ENCODE measurements at regions not wholly inside any gene's neighbourhood (a gene's known extent, or its start where the extent isn't known, plus 50 kb on each side); places are given as distances from the start of the nearest gene placed in this dataset.

DNA sequence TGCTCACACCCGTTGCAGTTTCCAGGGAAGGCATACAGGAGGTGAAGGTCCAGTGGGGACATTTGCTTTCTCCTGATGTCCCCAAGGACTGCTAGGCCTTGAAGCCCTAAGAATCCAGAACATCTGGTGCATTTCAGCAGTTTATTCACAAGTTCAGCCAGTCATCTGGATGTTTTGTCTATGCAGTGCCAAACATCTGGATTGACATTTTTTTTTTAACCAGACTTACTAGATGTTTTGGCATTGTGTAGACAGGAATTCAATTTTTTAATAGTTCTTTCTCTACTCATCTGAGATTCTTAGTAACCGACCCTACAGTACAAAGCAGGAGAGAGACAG lies 256.2 kb downstream of the CLIC5 start:
- WGBS, 2 donors: 64 to 73% methylated on average over 2 of the region's 2 CpGs
- Histone ChIP-seq H3K4me3 (no peak overlapping the region), H3K4me1 (peaks cover 0 to 7% (median 0%) of the 10 kb centered on the region in 4 donors), H3K27ac (no peak overlapping the region), H3K9me3 (no peaks in the 10 kb centered on the region), H3K36me3 (no peaks in the 10 kb centered on the region), H3K27me3 (no peaks in the 10 kb centered on the region)
- TF ChIP-seq, protein P1, sequence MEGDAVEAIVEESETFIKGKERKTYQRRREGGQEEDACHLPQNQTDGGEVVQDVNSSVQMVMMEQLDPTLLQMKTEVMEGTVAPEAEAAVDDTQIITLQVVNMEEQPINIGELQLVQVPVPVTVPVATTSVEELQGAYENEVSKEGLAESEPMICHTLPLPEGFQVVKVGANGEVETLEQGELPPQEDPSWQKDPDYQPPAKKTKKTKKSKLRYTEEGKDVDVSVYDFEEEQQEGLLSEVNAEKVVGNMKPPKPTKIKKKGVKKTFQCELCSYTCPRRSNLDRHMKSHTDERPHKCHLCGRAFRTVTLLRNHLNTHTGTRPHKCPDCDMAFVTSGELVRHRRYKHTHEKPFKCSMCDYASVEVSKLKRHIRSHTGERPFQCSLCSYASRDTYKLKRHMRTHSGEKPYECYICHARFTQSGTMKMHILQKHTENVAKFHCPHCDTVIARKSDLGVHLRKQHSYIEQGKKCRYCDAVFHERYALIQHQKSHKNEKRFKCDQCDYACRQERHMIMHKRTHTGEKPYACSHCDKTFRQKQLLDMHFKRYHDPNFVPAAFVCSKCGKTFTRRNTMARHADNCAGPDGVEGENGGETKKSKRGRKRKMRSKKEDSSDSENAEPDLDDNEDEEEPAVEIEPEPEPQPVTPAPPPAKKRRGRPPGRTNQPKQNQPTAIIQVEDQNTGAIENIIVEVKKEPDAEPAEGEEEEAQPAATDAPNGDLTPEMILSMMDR (IDR thresholded peaks at IDR 0.05): no peak
- TF ChIP-seq POLR2A (IDR thresholded peaks at IDR 0.05) (no peak), POLR2AphosphoS5 (IDR thresholded peaks at IDR 0.05) (no peak), EP300 (IDR thresholded peaks at IDR 0.05) (no peak)
- DNase-seq: no peak
- intact Hi-C loops (cut with DNase I): no loop called here

DNA sequence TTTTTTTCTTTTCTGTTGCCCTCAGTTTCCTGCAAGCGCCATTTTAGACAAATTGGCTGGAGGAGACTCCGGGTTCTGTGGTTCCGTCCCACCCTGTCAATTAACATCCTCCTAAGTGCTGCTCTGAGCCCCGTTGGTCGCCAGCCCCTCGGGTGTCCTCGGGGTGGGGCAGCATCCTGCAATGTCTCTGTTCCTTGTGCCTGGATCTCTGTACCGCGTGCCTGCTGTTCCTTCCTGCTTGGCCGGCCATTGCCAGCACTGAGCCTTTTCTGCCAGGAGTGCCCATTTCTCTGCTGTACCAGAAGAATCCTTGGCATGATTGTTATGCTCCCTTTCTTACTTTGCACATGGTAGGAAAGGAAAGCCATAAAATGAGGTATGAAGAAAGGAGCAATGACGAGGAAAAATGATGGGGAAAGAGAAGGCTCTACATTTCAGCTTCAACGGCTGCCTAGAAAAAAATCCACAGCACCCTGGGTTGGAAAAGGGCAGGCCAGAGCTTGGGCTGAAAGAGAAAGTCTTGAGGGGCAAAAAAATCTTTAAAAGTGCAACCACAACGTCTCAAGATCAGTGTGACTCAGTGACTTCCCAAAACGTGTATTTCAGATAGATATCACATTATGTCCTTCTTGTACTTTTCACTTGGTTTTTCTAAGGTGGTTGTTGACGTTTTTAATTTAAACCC lies 256.7 kb downstream of the CLIC5 start:
- intact Hi-C loops (cut with DNase I): no loop called here
- H3K27me3 ChIP-seq: no peaks in the 10 kb centered on the region
- H3K4me1 ChIP-seq: peaks cover 0 to 7% (median 0%) of the 10 kb centered on the region in 4 donors
- TF ChIP-seq POLR2A (IDR thresholded peaks at IDR 0.05) (no peak), EP300 (IDR thresholded peaks at IDR 0.05) (no peak), POLR2AphosphoS5 (IDR thresholded peaks at IDR 0.05) (no peak)
- TF ChIP-seq, protein P1 (IDR thresholded peaks at IDR 0.05): no peak
- H3K4me3 ChIP-seq: no peak overlapping the region
- 79 to 80% methylated on average over 15 of the region's 15 CpGs for WGBS, 2 donors
- no peaks in the 10 kb centered on the region for H3K9me3 ChIP-seq
- no peak overlapping the region for H3K27ac ChIP-seq
- DNase-seq: no peak
- H3K36me3 ChIP-seq: no peaks in the 10 kb centered on the region

DNA sequence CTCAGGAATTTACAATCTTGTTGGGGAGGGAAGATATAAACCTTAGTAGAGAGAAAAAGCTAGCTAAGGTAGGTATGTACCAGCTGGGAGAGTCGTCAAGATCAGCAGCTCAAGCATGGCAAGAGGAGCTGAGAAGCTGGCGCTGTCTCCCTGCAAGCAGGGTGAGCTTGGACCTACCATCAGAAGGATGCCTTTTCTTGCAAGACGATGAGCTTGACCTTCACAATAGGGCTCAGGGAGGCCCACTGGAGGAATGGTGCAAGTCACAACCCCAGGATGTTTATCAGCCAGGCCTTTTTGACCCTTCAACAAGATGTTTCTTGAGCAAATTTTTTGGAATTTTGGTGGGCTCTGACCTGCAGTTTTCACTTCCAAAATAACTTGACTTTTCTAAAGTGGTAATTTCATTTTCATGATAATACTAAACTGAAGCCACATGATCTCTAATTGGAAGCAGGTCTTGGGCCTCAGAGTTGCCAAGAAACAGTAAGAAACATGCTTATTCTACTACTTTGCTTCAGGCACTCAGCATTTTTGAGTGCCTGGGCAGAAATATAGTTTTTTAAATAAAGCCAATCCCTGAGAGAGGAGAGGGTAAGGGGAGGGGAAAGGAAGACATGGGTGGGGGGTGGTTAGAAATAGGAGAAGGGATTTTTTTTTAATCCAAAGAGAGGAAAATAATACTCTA lies 258.1 kb downstream of the CLIC5 start:
- Histone ChIP-seq H3K4me1 (peaks cover 0 to 7% (median 0%) of the 10 kb centered on the region in 4 donors), H3K9me3 (no peaks in the 10 kb centered on the region), H3K36me3 (no peaks in the 10 kb centered on the region), H3K27ac (no peak overlapping the region), H3K4me3 (no peak overlapping the region), H3K27me3 (no peaks in the 10 kb centered on the region)
- 89 to 91% methylated on average over 3 of the region's 3 CpGs for WGBS, 2 donors
- intact Hi-C loops (cut with DNase I): no loop called here
- DNase-seq: no peak
- no peak for TF ChIP-seq POLR2AphosphoS5 (IDR thresholded peaks at IDR 0.05)
- TF ChIP-seq, protein P1 (IDR thresholded peaks at IDR 0.05): no peak
- no peak for TF ChIP-seq POLR2A (IDR thresholded peaks at IDR 0.05)
- no peak for TF ChIP-seq EP300 (IDR thresholded peaks at IDR 0.05)

DNA sequence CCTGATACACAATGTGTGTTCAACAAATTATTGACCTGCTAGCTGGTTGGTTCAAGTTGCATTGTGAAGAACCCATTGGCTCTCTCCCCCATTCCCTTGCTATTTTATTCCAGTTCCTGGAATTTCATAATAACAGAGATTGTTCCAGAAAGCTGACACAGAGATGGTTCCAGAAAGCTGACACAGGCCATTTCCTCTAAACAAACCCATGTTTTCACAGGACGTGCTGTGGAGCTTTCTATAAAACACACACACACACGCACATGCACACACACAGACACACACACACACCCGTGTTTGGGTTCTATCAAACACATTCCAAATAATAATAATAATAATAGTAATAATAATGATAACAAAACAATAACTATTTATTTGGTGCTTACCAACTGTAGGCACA lies 259.1 kb downstream of the CLIC5 start:
- DNase-seq: no peak
- no peaks in the 10 kb centered on the region for H3K9me3 ChIP-seq
- H3K4me1 ChIP-seq: peaks cover 0 to 7% (median 0%) of the 10 kb centered on the region in 4 donors
- no peak overlapping the region for H3K27ac ChIP-seq
- intact Hi-C loops (cut with DNase I): no loop called here
- WGBS, 2 donors: 72 to 87% methylated on average over 3 of the region's 3 CpGs
- H3K36me3 ChIP-seq: no peaks in the 10 kb centered on the region
- TF ChIP-seq, protein P1 (IDR thresholded peaks at IDR 0.05): no peak
- TF ChIP-seq POLR2A (IDR thresholded peaks at IDR 0.05) (no peak), POLR2AphosphoS5 (IDR thresholded peaks at IDR 0.05) (no peak), EP300 (IDR thresholded peaks at IDR 0.05) (no peak)
- no peaks in the 10 kb centered on the region for H3K27me3 ChIP-seq
- H3K4me3 ChIP-seq: no peak overlapping the region

All from sigmoid colon (tissue), 6 donors.